HepG2 (cell line): ENCODE measurements at regions not wholly inside any gene's neighbourhood (a gene's known extent, or its start where the extent isn't known, plus 50 kb on each side); places are given as distances from the start of the nearest gene placed in this dataset.
A peak's percentile ranks its signal among the peaks of the same experiment; 100 is the strongest.

Experiments used
- CBX5 ChIP-seq: sonication (generic); formaldehyde crosslinking; IDR thresholded peaks from 2 replicates; pipeline ENCODE4 v1.4.0; 2020; ENCODE audit warnings: missing genetic modification reagents, borderline replicate concordance
- DBP ChIP-seq: sonication (generic); formaldehyde crosslinking; IDR thresholded peaks from 2 replicates; pipeline ENCODE4 v1.4.0; 2020; ENCODE audit warnings: missing genetic modification reagents; ENCODE audit errors: not compliant biosample characterization
- HIC2 ChIP-seq: sonication (generic); formaldehyde crosslinking; IDR thresholded peaks from 2 replicates; pipeline ENCODE4 v1.9.0; 2022; ENCODE audit warnings: low read depth, missing genetic modification reagents
- HOMEZ ChIP-seq: IDR thresholded peaks from 2 replicates; pipeline ENCODE4 v1.6.1; 2016; ENCODE audit warnings: low read depth
- KDM2A ChIP-seq: sonication (generic); formaldehyde crosslinking; IDR thresholded peaks from 2 replicates; pipeline ENCODE4 v1.4.0; 2020; ENCODE audit warnings: low read depth, missing genetic modification reagents, borderline replicate concordance
- MED13 ChIP-seq: sonication (generic); formaldehyde crosslinking; IDR thresholded peaks from 2 replicates; pipeline ENCODE4 v1.5.0; 2020; ENCODE audit warnings: missing genetic modification reagents
- NFYB ChIP-seq: sonication (generic); formaldehyde crosslinking; IDR thresholded peaks from 2 replicates; pipeline ENCODE4 v1.4.0; 2020; ENCODE audit warnings: missing genetic modification reagents
- PCBP2 ChIP-seq: fragments of 200-400 bp; formaldehyde crosslinking; optimal IDR thresholded peaks from 2 replicates; pipeline ENCODE3; 2018; ENCODE audit warnings: low read length, low read depth; ENCODE audit not compliant: poor library complexity, severe bottlenecking
- TFDP1 ChIP-seq: IDR thresholded peaks from 2 replicates; pipeline ENCODE4 v1.6.1; 2016; ENCODE audit warnings: missing compliant biosample characterization, missing genetic modification reagents, borderline replicate concordance
- ZNF407 ChIP-seq: sonication (generic); formaldehyde crosslinking; IDR thresholded peaks from one replicate; pipeline ENCODE4 v1.5.1; 2020; ENCODE audit warnings: mild to moderate bottlenecking, missing genetic modification reagents; ENCODE audit errors: not compliant biosample characterization
- ZNF441 ChIP-seq: sonication (generic); formaldehyde crosslinking; IDR thresholded peaks from 2 replicates; pipeline ENCODE4 v1.7.0; 2021; ENCODE audit warnings: missing genetic modification reagents, borderline replicate concordance
- ZNF501 ChIP-seq: sonication (generic); formaldehyde crosslinking; IDR thresholded peaks from 2 replicates; pipeline ENCODE4 v1.5.1; 2020; ENCODE audit warnings: mild to moderate bottlenecking, moderate library complexity, missing genetic modification reagents
- ZNF530 ChIP-seq: sonication (generic); formaldehyde crosslinking; IDR thresholded peaks from 2 replicates; pipeline ENCODE4 v1.5.0; 2020; ENCODE audit warnings: low read depth, mild to moderate bottlenecking, missing genetic modification reagents
- ZNF577 ChIP-seq: sonication (generic); formaldehyde crosslinking; IDR thresholded peaks from 2 replicates; pipeline ENCODE4 v1.4.0; 2020; ENCODE audit warnings: mild to moderate bottlenecking, low read depth, missing genetic modification reagents, borderline replicate concordance
- ZNF713 ChIP-seq: sonication (generic); formaldehyde crosslinking; IDR thresholded peaks from 2 replicates; pipeline ENCODE4 v1.4.0; 2020; ENCODE audit warnings: mild to moderate bottlenecking, missing genetic modification reagents

GRCh38 chr3:72270072-72270681, 485.2 kb upstream of the PROK2 start (continued):
- no peak for TF ChIP-seq HIC2 (CRISPR knock-in tag)
- no peak for TF ChIP-seq DBP (CRISPR knock-in tag)
- TF ChIP-seq ZNF441: no peak
- TF ChIP-seq KDM2A: peak; percentile 40; the same call in 1 of the 2 replicates
- TF ChIP-seq HOMEZ: 0 out of 2 replicates have a peak, but pooled peaks have one; percentile 17
- 0 out of 2 replicates have a peak, but pooled peaks have one; percentile 51 for TF ChIP-seq CBX5 (CRISPR knock-in tag)
- no peak for TF ChIP-seq TFDP1
- no peak for TF ChIP-seq ZNF713 (CRISPR knock-in tag)
- TF ChIP-seq MED13 (CRISPR knock-in tag): no peak
- TF ChIP-seq ZNF530 (CRISPR knock-in tag): no peak
- no peak for TF ChIP-seq PCBP2
- no peak for TF ChIP-seq ZNF407 (CRISPR knock-in tag)
- no peak for TF ChIP-seq NFYB (CRISPR knock-in tag)
- no peak for TF ChIP-seq ZNF577 (CRISPR knock-in tag)
- 0 out of 2 replicates have a peak, but pooled peaks have one; percentile 56 for TF ChIP-seq ZNF501 (CRISPR knock-in tag)
